Heart left ventricle (tissue), 16 donors: ENCODE measurements at regions not wholly inside any gene's neighbourhood (a gene's known extent, or its start where the extent isn't known, plus 50 kb on each side); places are given as distances from the start of the nearest gene placed in this dataset.
"Not testable (repeated sequence)": the region's sequence is repeated elsewhere in the genome, so short reads cannot be mapped to it uniquely, and the experiment has no call there.

Experiments used
- ATAC-seq, 4 donors: fragments of 200-7000 bp; cut with Tn5 transposase; one replicate each; pipeline ENCODE4 v1.9.1; 2020 to 2022; ENCODE audit warnings: moderate library complexity in 4 of 4, mild to moderate bottlenecking in 3 of 4, moderate number of reproducible peaks in 1 of 4
- DNase-seq, 5 donors: peaks; one replicate each; pipeline ENCODE4 v3.0.0-alpha.2; 2020
- H3K27ac ChIP-seq, 12 donors: fragments of 200-600 bp; sonication (generic) in 4 of 12; one replicate each; pipeline versions ENCODE4 v1.5.0 to v1.8.0; 2016 to 2022; ENCODE audit warnings: mild to moderate bottlenecking in 2 of 12
- H3K27me3 ChIP-seq, 9 donors: fragments of 200-600 bp; sonication (generic) in 2 of 9; one replicate each; pipeline versions ENCODE4 v1.5.1 to v1.8.0; 2016 to 2022; ENCODE audit warnings: mild to moderate bottlenecking in 3 of 9
- H3K36me3 ChIP-seq, 9 donors: fragments of 200-600 bp; sonication (generic) in 2 of 9; one replicate each; pipeline versions ENCODE4 v1.5.0 to v1.8.0; 2018 to 2022; ENCODE audit warnings: mild to moderate bottlenecking in 2 of 9
- H3K4me1 ChIP-seq, 12 donors: fragments of 200-600 bp; sonication (generic) in 4 of 12; one replicate each; pipeline versions ENCODE4 v1.5.0 to v1.8.0; 2016 to 2022; ENCODE audit warnings: mild to moderate bottlenecking in 3 of 12
- H3K4me3 ChIP-seq, 12 donors: fragments of 200-600 bp; sonication (generic) in 4 of 12; one replicate each; pipeline versions ENCODE4 v1.5.0 to v1.8.0; 2017 to 2022; ENCODE audit warnings: mild to moderate bottlenecking in 9 of 12, moderate library complexity in 4 of 12
- H3K9me3 ChIP-seq, 12 donors: fragments of 200-600 bp; sonication (generic) in 4 of 12; one replicate each; pipeline versions ENCODE4 v1.5.0 to v1.8.0; 2016 to 2022; ENCODE audit warnings: mild to moderate bottlenecking in 1 of 12
- CTCF ChIP-seq, 12 donors: fragments of 200-600 bp; sonication (generic) in 4 of 12; IDR thresholded peaks; one replicate each; pipeline versions ENCODE4 v1.5.0 to v1.8.0; 2018 to 2022; ENCODE audit warnings: antibody characterized with exemption in 12 of 12, mild to moderate bottlenecking in 5 of 12
- POLR2A ChIP-seq, 2 donors: fragments of 450-650 bp; IDR thresholded peaks; one replicate each; pipeline ENCODE4 v1.6.1; 2017; ENCODE audit warnings: antibody characterized with exemption in 2 of 2, mild to moderate bottlenecking in 2 of 2, moderate library complexity in 2 of 2
- WGBS, 4 donors: extraction: QIAGEN DNeasy Blood & Tissue Kit in 2 of 4; methylation state at CpG; one replicate each; pipeline versions ENCODE4 v1.1.5 to v1.1.7; 2013 to 2018; 5-methylcytosine and 5-hydroxymethylcytosine counted together
- intact Hi-C, 10 donors: fragments of 100-400 bp; cut with DNase I; formaldehyde crosslinking; loops; one replicate each; pipeline versions ENCODE4 v1.11.1 to v1.14.2; 2022
- donor health status: ischemic (EF 13 %, LVEDD 7.1; RV severe dilation, severe dysfunction).
- donor health status: healthy with polysubstance abuse.
- donor health status: DM: no; HTN: yes; CAD: no.
- donor health status: DM: no; HTN: no; CAD: no.
- donor health status: ischemic (EF 25% LVEDD 6.9; RV normal size, moderate dysfunction).
- donor health status: ischemic (EF 25% LVEDD 5.7; RV mildly dilated, moderate dysfunction).
- donor health status: healthy.
- donor health status: DM: yes; HTN: yes; CAD: no.
- donor health status: ischemic (EF 35%, LVEDD 5.7; RV mildly dilated, moderate dysfunction).
- donor health status: nonischemic (EF 11% LVEDD 7.7; RV severe dilation, severe dysfunction).
- donor health status: DM: yes; HTN: yes; CAD: no.
- donor health status: PGD.
- donor health status: ischemic (EF 29% LVEDD 5.4; RV normal size, mild dysfunction).
- donor health status: nonischemic (EF 23%, LVEDD 6.1; RV moderate dilation, normal function).

GRCh38 chr3:162704238-162704637 lies 1207.6 kb downstream of the OTOL1 start:
- TF ChIP-seq CTCF (IDR thresholded peaks at IDR 0.05): no peak

GRCh38 chr3:162704799-162705385 lies 1208.3 kb downstream of the OTOL1 start:
- no peak overlapping the region for H3K27ac ChIP-seq
- DNase-seq (no peak), ATAC-seq (no peak)
- no peaks in the 10 kb centered on the region for H3K9me3 ChIP-seq
- no peaks in the 10 kb centered on the region for H3K4me1 ChIP-seq
- TF ChIP-seq POLR2A (IDR thresholded peaks at IDR 0.05) (no peak), CTCF (IDR thresholded peaks at IDR 0.05) (no peak)
- no peak overlapping the region for H3K4me3 ChIP-seq
- 63 to 76% (median 71%) methylated on average over 5 of the region's 5 CpGs for WGBS, 4 donors
- H3K27me3 ChIP-seq: no peaks in the 10 kb centered on the region
- H3K36me3 ChIP-seq: no peaks in the 10 kb centered on the region
- intact Hi-C loops: no loop called here

More at GRCh38 chr3:162704238-162704637, 1207.6 kb downstream of the OTOL1 start:
- Histone ChIP-seq H3K27ac (no peak overlapping the region), H3K4me3 (no peak overlapping the region), H3K36me3 (no peaks in the 10 kb centered on the region), H3K27me3 (no peaks in the 10 kb centered on the region), H3K9me3 (no peaks in the 10 kb centered on the region), H3K4me1 (no peaks in the 10 kb centered on the region)
- intact Hi-C loops: no loop called here
- 32 to 47% (median 42%) methylated on average over 1 of the region's 1 CpG for WGBS, 4 donors
- DNase-seq (no peak), ATAC-seq (no peak)

- DNase-seq, H3K4me3 ChIP-seq, H3K27me3 ChIP-seq, H3K36me3 ChIP-seq, H3K4me1 ChIP-seq, H3K9me3 ChIP-seq, H3K27ac ChIP-seq, ATAC-seq, intact Hi-C loops: not testable (repeated sequence)
- WGBS, 4 donors: 93 to 100% (median 96%) methylated on average over 2 of the region's 2 CpGs
These were observed 1211.8 kb downstream of the OTOL1 start for GRCh38 chr3:162708394-162708793.

- 87 to 93% (median 90%) methylated on average over 15 of the region's 15 CpGs for WGBS, 4 donors
These were observed 1212.5 kb downstream of the OTOL1 start for GRCh38 chr3:162708942-162709706.

GRCh38 chr3:162710332-162711112 lies 1213.9 kb downstream of the OTOL1 start:
- Histone ChIP-seq H3K27me3 (no peaks in the 10 kb centered on the region), H3K9me3 (no peaks in the 10 kb centered on the region), H3K4me1 (no peaks in the 10 kb centered on the region), H3K4me3 (no peak overlapping the region), H3K36me3 (no peaks in the 10 kb centered on the region), H3K27ac (no peak overlapping the region)
- intact Hi-C loops: no loop called here
- DNase-seq (peak in 1 of 5 donors; percentile 53), ATAC-seq (no peak)
- TF ChIP-seq CTCF (IDR thresholded peaks at IDR 0.05) (no peak), POLR2A (IDR thresholded peaks at IDR 0.05) (no peak)
- 85 to 93% (median 92%) methylated on average over 15 to 30 of the region's 30 CpGs for WGBS, 4 donors

More at GRCh38 chr3:162708942-162709706, 1212.5 kb downstream of the OTOL1 start:
- ATAC-seq, H3K4me1 ChIP-seq, DNase-seq, H3K9me3 ChIP-seq, H3K4me3 ChIP-seq, intact Hi-C loops, H3K36me3 ChIP-seq, H3K27me3 ChIP-seq: not testable (repeated sequence)
- H3K27ac ChIP-seq: peak overlapping the region in 1 of 12 donors; percentile 11

GRCh38 chr3:162717074-162717473 lies 1220.5 kb downstream of the OTOL1 start:
- WGBS, 4 donors: 61 to 92% (median 77%) methylated on average over 6 of the region's 6 CpGs
- H3K4me3 ChIP-seq, ATAC-seq, H3K4me1 ChIP-seq, H3K27ac ChIP-seq, H3K9me3 ChIP-seq, DNase-seq, H3K27me3 ChIP-seq, H3K36me3 ChIP-seq, intact Hi-C loops: not testable (repeated sequence)
